Upper lobe of right lung (tissue), 1 donor: ENCODE measurements at regions not wholly inside any gene's neighbourhood (a gene's known extent, or its start where the extent isn't known, plus 50 kb on each side); places are given as distances from the start of the nearest gene placed in this dataset.

Source experiments
- ATAC-seq: fragments of 200-7000 bp; cut with Tn5 transposase; one replicate; pipeline ENCODE4 v1.9.1; 2020; ENCODE audit warnings: mild to moderate bottlenecking, moderate library complexity
- DNase-seq: peaks from one replicate; pipeline ENCODE4 v3.0.0-alpha.2; 2020
- H3K27ac ChIP-seq: fragments of 200-600 bp; one replicate; pipeline ENCODE4 v1.8.0; 2022
- H3K27me3 ChIP-seq: fragments of 200-600 bp; one replicate; pipeline ENCODE4 v1.8.0; 2022; ENCODE audit warnings: mild to moderate bottlenecking
- H3K36me3 ChIP-seq: fragments of 200-600 bp; one replicate; pipeline ENCODE4 v1.8.0; 2022
- H3K4me1 ChIP-seq: fragments of 200-600 bp; one replicate; pipeline ENCODE4 v1.8.0; 2022
- H3K4me3 ChIP-seq: fragments of 200-600 bp; one replicate; pipeline ENCODE4 v1.8.0; 2022; ENCODE audit warnings: mild to moderate bottlenecking
- H3K9me3 ChIP-seq: fragments of 200-600 bp; one replicate; pipeline ENCODE4 v1.8.0; 2022
- CTCF ChIP-seq: fragments of 200-600 bp; IDR thresholded peaks from one replicate; pipeline ENCODE4 v1.8.0; 2022; ENCODE audit warnings: antibody characterized with exemption
- intact Hi-C: fragments of 100-400 bp; cut with DNase I; formaldehyde crosslinking; loops from one replicate; pipeline ENCODE4 v1.11.0; 2022
- donor health status: DM: no; HTN: yes; CAD: no; lungs with severe emphysema.

- H3K27me3 ChIP-seq = no peaks in the 10 kb centered on the region
- no peak overlapping the region for H3K4me3 ChIP-seq
- intact Hi-C loops = no loop called here
- no peaks in the 10 kb centered on the region for H3K4me1 ChIP-seq
- ATAC-seq = no peak
- no peaks in the 10 kb centered on the region for H3K36me3 ChIP-seq
- no peak for DNase-seq
- no peak overlapping the region for H3K27ac ChIP-seq
- no peaks in the 10 kb centered on the region for H3K9me3 ChIP-seq
- no peak for TF ChIP-seq CTCF
Observed at GRCh38 chr12:107411792-107412535, 273.6 kb upstream of the PWP1 start.

DNA sequence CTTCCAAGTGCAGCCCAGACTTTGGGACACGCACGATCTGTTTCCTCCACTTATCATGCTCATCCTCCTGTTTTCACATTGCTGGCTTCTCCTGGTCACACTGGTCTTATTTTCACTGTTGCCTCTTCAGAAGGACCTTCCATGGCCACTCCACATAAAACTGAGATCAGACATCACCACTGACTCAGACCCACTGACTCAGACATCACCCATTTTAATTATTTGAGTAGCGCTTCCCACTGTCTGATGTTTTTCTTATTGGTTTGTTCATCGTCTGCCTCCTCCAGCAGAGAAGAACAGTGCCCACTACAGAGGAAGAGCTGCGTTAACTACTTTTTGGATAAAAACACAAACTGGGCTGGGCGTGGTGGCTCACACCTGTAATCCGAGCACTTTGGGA is 270.5 kb upstream of the PWP1 start:
- no peak overlapping the region for H3K27ac ChIP-seq
- H3K27me3 ChIP-seq = no peaks in the 10 kb centered on the region
- no peaks in the 10 kb centered on the region for H3K36me3 ChIP-seq
- no peaks in the 10 kb centered on the region for H3K9me3 ChIP-seq
- DNase-seq = no peak
- no peak for TF ChIP-seq CTCF
- intact Hi-C loops = no loop called here
- H3K4me3 ChIP-seq = no peak overlapping the region
- no peaks in the 10 kb centered on the region for H3K4me1 ChIP-seq
- no peak for ATAC-seq

GRCh38 chr12:107415834-107416233 is 269.8 kb upstream of the PWP1 start:
- no peak for ATAC-seq
- H3K4me1 ChIP-seq = no peaks in the 10 kb centered on the region
- intact Hi-C loops = no loop called here

DNA sequence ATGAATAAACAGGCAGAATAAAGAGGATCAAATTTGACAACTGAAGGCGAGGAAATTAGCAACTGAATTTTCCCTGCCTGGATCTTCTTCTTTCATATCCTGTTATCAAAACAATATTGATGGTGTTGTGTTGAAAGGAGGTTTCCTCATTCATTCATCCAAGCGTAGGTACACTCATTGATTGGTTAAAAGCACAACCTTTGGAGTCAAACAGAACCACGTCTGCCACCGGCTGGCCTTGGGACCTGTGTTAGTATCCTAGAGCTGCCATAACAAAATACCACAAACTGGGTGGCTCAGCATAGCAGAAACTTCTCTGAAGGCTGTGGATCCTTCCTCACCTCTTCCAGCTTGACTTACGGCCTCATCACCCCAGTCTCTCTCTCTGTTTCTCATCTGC is 268.6 kb upstream of the PWP1 start:
- H3K36me3 ChIP-seq = no peaks in the 10 kb centered on the region
- H3K4me1 ChIP-seq = no peaks in the 10 kb centered on the region
- H3K27me3 ChIP-seq = no peaks in the 10 kb centered on the region
- ATAC-seq = no peak
- no peak for DNase-seq
- TF ChIP-seq CTCF = no peak
- intact Hi-C loops = no loop called here
- no peak overlapping the region for H3K27ac ChIP-seq
- no peak overlapping the region for H3K4me3 ChIP-seq
- no peaks in the 10 kb centered on the region for H3K9me3 ChIP-seq

More at GRCh38 chr12:107415834-107416233, 269.8 kb upstream of the PWP1 start:
- Histone ChIP-seq H3K9me3 (no peaks in the 10 kb centered on the region), H3K27ac (no peak overlapping the region), H3K4me3 (no peak overlapping the region), H3K27me3 (no peaks in the 10 kb centered on the region), H3K36me3 (no peaks in the 10 kb centered on the region)
- no peak for DNase-seq
- no peak for TF ChIP-seq CTCF

DNA sequence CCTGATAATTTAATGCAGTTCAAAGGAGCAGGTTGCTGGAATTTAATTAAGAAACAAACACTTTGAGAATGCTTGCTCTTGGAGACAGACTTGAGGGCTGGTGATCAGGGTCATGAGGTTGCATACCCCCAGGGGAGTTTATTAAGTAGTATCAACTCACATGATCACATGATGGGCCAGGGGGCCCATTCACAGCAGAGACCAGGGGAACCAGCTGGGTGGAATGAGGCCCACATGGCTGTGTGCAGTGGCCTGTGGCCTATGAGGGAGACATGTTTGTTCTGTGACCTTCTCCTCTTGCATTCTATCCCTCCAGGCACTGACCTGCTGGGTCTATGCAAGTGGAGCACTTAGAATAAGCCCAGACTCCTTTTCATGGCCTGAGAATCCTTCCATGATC is 266.6 kb upstream of the PWP1 start:
- no peak for DNase-seq
- H3K36me3 ChIP-seq = no peaks in the 10 kb centered on the region
- ATAC-seq = no peak
- TF ChIP-seq CTCF = no peak
- H3K9me3 ChIP-seq = no peaks in the 10 kb centered on the region
- H3K4me1 ChIP-seq = no peaks in the 10 kb centered on the region
- H3K4me3 ChIP-seq = no peak overlapping the region
- H3K27me3 ChIP-seq = no peaks in the 10 kb centered on the region
- intact Hi-C loops = no loop called here
- H3K27ac ChIP-seq = no peak overlapping the region

DNA sequence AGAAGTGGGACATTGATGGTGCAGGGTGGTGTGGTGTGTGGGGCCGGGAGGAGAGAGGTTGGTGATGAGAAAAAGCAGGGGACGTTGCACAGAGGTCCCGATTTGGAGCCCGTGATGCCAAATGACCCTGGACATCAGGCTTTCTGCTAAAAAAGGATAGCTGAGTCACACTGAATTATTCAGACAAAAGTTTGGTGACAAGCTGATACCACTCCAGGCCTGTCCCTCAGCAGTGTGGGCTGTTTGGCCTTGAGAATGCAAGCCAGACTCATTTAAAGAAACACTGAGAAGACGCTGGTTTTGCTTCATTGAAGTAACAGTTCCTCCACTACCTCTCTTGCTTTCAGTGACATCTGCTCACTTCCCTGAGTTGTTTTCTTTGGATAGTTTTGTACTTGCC is 262.1 kb upstream of the PWP1 start:
- DNase-seq = no peak
- Histone ChIP-seq H3K4me1 (no peaks in the 10 kb centered on the region), H3K27ac (no peak overlapping the region), H3K27me3 (no peaks in the 10 kb centered on the region), H3K9me3 (no peaks in the 10 kb centered on the region), H3K4me3 (no peak overlapping the region), H3K36me3 (no peaks in the 10 kb centered on the region)
- intact Hi-C loops = no loop called here
- TF ChIP-seq CTCF = no peak
- no peak for ATAC-seq
